H1 (cell line): ENCODE measurements at regions not wholly inside any gene's neighbourhood (a gene's known extent, or its start where the extent isn't known, plus 50 kb on each side); places are given as distances from the start of the nearest gene placed in this dataset.

Experiments used
- CTCF ChIA-PET: fragments of 300-600 bp; sonication (Branson Sonifier 250); formaldehyde crosslinking; loops from one replicate; lab custom pipeline; 2021; ENCODE audit not compliant: partially characterized antibody; lab: Charles Lee
- POLR2A ChIA-PET: fragments of 300-600 bp; sonication (Branson Sonifier 250); formaldehyde crosslinking; loops from one replicate; lab custom pipeline; 2021; ENCODE audit warnings: inconsistent platforms; ENCODE audit not compliant: partially characterized antibody; lab: Charles Lee
- DNase-seq, 2 experiments: peaks; one replicate each; pipeline versions ENCODE4 v3.0.0 to v3.0.0-alpha.2; 2010 to 2022; ENCODE audit warnings: low spot score in 2 of 2, low read depth in 1 of 2, mixed read lengths in 1 of 2
- FAIRE-seq: peaks from 2 replicates; lab custom pipeline; 2011; peaks lifted over from hg19 to GRCh38; lab: Jason Lieb, UNC
- H2AFZ ChIP-seq: 2 replicates; pipeline ENCODE4 v1.8.1; 2012; ENCODE audit warnings: low read length, inconsistent platforms
- H2AK5ac ChIP-seq: 2 replicates; pipeline ENCODE4 v1.6.1; 2013; ENCODE audit warnings: low read depth, low read length
- H2BK120ac ChIP-seq: replicated peaks from 2 replicates; pipeline ENCODE3; 2013; ENCODE audit warnings: low read depth, low read length, inconsistent platforms
- H2BK12ac ChIP-seq: 2 replicates; pipeline ENCODE4 v1.6.1; 2013; ENCODE audit warnings: low read depth, low read length
- H2BK15ac ChIP-seq: 2 replicates; pipeline ENCODE4 v1.6.1; 2013; ENCODE audit warnings: low read length
- H2BK20ac ChIP-seq: 2 replicates; pipeline ENCODE4 v1.6.1; 2013; ENCODE audit warnings: low read length
- H2BK5ac ChIP-seq: 2 replicates; pipeline ENCODE4 v1.6.1; 2013; ENCODE audit warnings: low read depth, low read length
- H3K14ac ChIP-seq: 2 replicates; pipeline ENCODE4 v1.6.1; 2013; ENCODE audit warnings: inconsistent platforms; ENCODE audit not compliant: insufficient read length
- H3K18ac ChIP-seq: 2 replicates; pipeline ENCODE4 v1.6.1; 2013; ENCODE audit warnings: low read length; ENCODE audit errors: extremely low read depth
- H3K23ac ChIP-seq: 2 replicates; pipeline ENCODE4 v1.6.1; 2013; ENCODE audit warnings: inconsistent platforms; ENCODE audit not compliant: insufficient read length
- H3K23me2 ChIP-seq: 2 replicates; pipeline ENCODE4 v1.6.1; 2013; ENCODE audit warnings: low read depth, low read length
- H3K27ac ChIP-seq: 2 replicates; pipeline ENCODE4 v1.6.1; 2011; ENCODE audit warnings: low read depth, low read length, inconsistent platforms
- H3K27me3 ChIP-seq, 4 experiments: replicated peaks in 1 of 4; 1 replicate in 1 of 4; 2 replicates in 3 of 4; pipeline versions ENCODE4 v1.6.1 to v1.8.1; 2011 to 2013; ENCODE audit warnings: low read length in 3 of 4, mild to moderate bottlenecking in 3 of 4, inconsistent platforms in 2 of 4, mixed read lengths in 2 of 4, moderate library complexity in 1 of 4; ENCODE audit not compliant: control insufficient read depth in 3 of 4, insufficient read depth in 3 of 4; ENCODE audit errors: extremely low read depth in 1 of 4
- H3K36me3 ChIP-seq, 4 experiments: 2 replicates each; pipeline versions ENCODE4 v1.6.1 to v1.8.1; 2011 to 2013; ENCODE audit warnings: mild to moderate bottlenecking in 4 of 4, low read length in 3 of 4, moderate library complexity in 2 of 4, control low read depth in 1 of 4, inconsistent platforms in 1 of 4; ENCODE audit not compliant: insufficient read depth in 4 of 4, control insufficient read depth in 2 of 4
- H3K4ac ChIP-seq: replicated peaks from 2 replicates; pipeline ENCODE3; 2013; ENCODE audit warnings: low read length, low read depth, mixed read lengths, inconsistent platforms; ENCODE audit not compliant: insufficient read length
- H3K4me1 ChIP-seq, 4 experiments: replicated peaks in 1 of 4; 1 replicate in 1 of 4; 2 replicates in 3 of 4; pipeline versions ENCODE4 v1.6.1 to v1.8.1; 2011 to 2013; ENCODE audit warnings: low read length in 3 of 4, inconsistent platforms in 2 of 4, mixed read lengths in 1 of 4; ENCODE audit not compliant: insufficient read depth in 4 of 4, control insufficient read depth in 3 of 4
- H3K4me2 ChIP-seq, 2 experiments: 2 replicates each; pipeline versions ENCODE4 v1.6.1 to v1.8.1; 2011 to 2013; ENCODE audit warnings: low read depth in 2 of 2, low read length in 2 of 2, control low read depth in 1 of 2, inconsistent platforms in 1 of 2, mild to moderate bottlenecking in 1 of 2; ENCODE audit not compliant: insufficient read depth in 1 of 2
- H3K4me3 ChIP-seq, 4 experiments: fragments of 200-600, 300-600 bp in 1 of 4; sonication (generic), shearing (Covaris generic), sonication (Bioruptor Twin) in 1 of 4; 2 replicates each; pipeline versions ENCODE4 v1.5.1 to v1.8.1; 2011 to 2016; ENCODE audit warnings: low read length in 4 of 4, low read depth in 3 of 4, control low read depth in 2 of 4, inconsistent platforms in 2 of 4, mild to moderate bottlenecking in 2 of 4, mixed read lengths in 1 of 4, moderate library complexity in 1 of 4; ENCODE audit not compliant: insufficient read depth in 2 of 4; ENCODE audit errors: extremely low read depth in 1 of 4
- H3K56ac ChIP-seq: replicated peaks from 2 replicates; pipeline ENCODE3; 2013; ENCODE audit warnings: low read depth, mild to moderate bottlenecking, mixed read lengths, low read length, inconsistent platforms; ENCODE audit not compliant: insufficient read length
- H3K79me1 ChIP-seq: 2 replicates; pipeline ENCODE4 v1.6.1; 2013; ENCODE audit warnings: low read depth, low read length, control low read depth
- H3K79me2 ChIP-seq, 2 experiments: 2 replicates each; pipeline versions ENCODE4 v1.6.1 to v1.8.1; 2012 to 2013; ENCODE audit warnings: low read length in 2 of 2, mild to moderate bottlenecking in 2 of 2, inconsistent platforms in 1 of 2; ENCODE audit not compliant: insufficient read depth in 2 of 2, control insufficient read depth in 1 of 2
- H3K9ac ChIP-seq, 4 experiments: replicated peaks in 1 of 4; 1 replicate in 1 of 4; 2 replicates in 3 of 4; pipeline versions ENCODE4 v1.6.1 to v1.8.1; 2011 to 2013; ENCODE audit warnings: low read depth in 3 of 4, low read length in 3 of 4, control low read depth in 2 of 4, mild to moderate bottlenecking in 2 of 4, moderate library complexity in 2 of 4, inconsistent platforms in 1 of 4; ENCODE audit errors: extremely low read depth in 1 of 4
- H3K9me3 ChIP-seq, 2 experiments: 2 replicates each; pipeline versions ENCODE4 v1.6.1 to v1.8.1; 2012 to 2013; ENCODE audit warnings: mild to moderate bottlenecking in 2 of 2, moderate library complexity in 2 of 2, control low read depth in 1 of 2, inconsistent platforms in 1 of 2, low read depth in 1 of 2, low read length in 1 of 2, mixed read lengths in 1 of 2; ENCODE audit not compliant: insufficient read depth in 2 of 2
- H4K20me1 ChIP-seq, 2 experiments: replicated peaks in 1 of 2; 2 replicates each; pipeline versions ENCODE3 to v1.8.1; 2011 to 2013; ENCODE audit warnings: inconsistent platforms in 2 of 2, low read length in 2 of 2, mild to moderate bottlenecking in 1 of 2; ENCODE audit not compliant: insufficient read depth in 2 of 2, control insufficient read depth in 1 of 2
- H4K5ac ChIP-seq: 2 replicates; pipeline ENCODE4 v1.6.1; 2013; ENCODE audit warnings: low read length, low read depth, mixed read lengths, inconsistent platforms; ENCODE audit not compliant: insufficient read length
- H4K8ac ChIP-seq: 2 replicates; pipeline ENCODE4 v1.8.0; 2013; ENCODE audit warnings: mild to moderate bottlenecking, moderate library complexity, low read length, inconsistent platforms; ENCODE audit not compliant: insufficient read depth; ENCODE audit errors: extremely low read depth
- H4K91ac ChIP-seq: replicated peaks from 2 replicates; pipeline ENCODE3; 2013; ENCODE audit warnings: low read length, mixed read lengths, inconsistent platforms; ENCODE audit not compliant: insufficient read length
- WGBS, 2 experiments: shearing (Covaris generic) in 1 of 2; methylation state at CpG; one replicate each; pipeline versions ENCODE4 v1.1.6 to v1.1.7; 2013 to 2015; ENCODE audit warnings: low lambda C conversion rate in 2 of 2, mixed read lengths in 2 of 2, inconsistent platforms in 1 of 2, low coverage in 1 of 2, missing lambda C conversion rate in 1 of 2; ENCODE audit not compliant: insufficient replicate concordance in 2 of 2, insufficient coverage in 1 of 2, insufficient read length in 1 of 2; ENCODE audit errors: extremely low coverage in 1 of 2, missing lambda C conversion rate in 1 of 2; 5-methylcytosine and 5-hydroxymethylcytosine counted together
- TF ChIP-seq, protein P1 (sequence below): IDR thresholded peaks from 2 replicates; pipeline ENCODE4 v1.6.1; 2011; ENCODE audit warnings: low read depth, mild to moderate bottlenecking, low read length; ENCODE audit not compliant: insufficient read depth

DNA sequence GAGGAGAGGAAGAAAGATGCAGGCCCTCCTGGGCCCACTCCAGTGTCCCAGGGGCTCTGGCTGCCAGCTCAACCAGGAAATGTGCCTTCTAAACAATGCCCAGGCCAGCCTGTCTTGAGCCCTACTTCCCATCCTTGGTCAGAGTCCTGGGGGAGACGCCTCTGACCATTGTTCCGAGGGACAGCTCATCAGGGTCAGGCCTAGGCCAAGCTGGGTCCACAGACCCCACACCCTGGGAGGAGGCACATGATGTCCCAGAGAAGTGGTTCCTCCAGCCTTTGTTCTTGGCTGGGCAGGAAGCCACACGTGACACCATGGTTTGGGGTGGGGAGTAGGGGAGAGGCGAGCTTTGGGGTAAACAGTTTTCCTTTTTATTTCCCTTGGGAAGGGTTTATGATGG lies 102.5 kb downstream of the EFNB1 start:
- FAIRE-seq, result no peak
- Histone ChIP-seq H3K27ac (no peak overlapping the region), H3K23ac (no peak overlapping the region), H2AFZ (no peak overlapping the region), H4K20me1 (no peaks in the 10 kb centered on the region), H3K56ac (no peak overlapping the region), H3K4me1 (peaks cover 0 to 3% (median 1%) of the 10 kb centered on the region in 4 experiments; a peak in 2 of 7 replicates), H3K4ac (no peak overlapping the region), H3K14ac (no peak overlapping the region), H2BK15ac (no peak overlapping the region), H3K36me3 (no peaks in the 10 kb centered on the region), H2BK120ac (no peak overlapping the region), H2BK20ac (no peak overlapping the region), H3K9ac (no peak overlapping the region), H2BK12ac (no peak overlapping the region), H3K79me2 (no peaks in the 10 kb centered on the region), H3K4me2 (no peak overlapping the region), H4K8ac (no peak overlapping the region), H3K4me3 (no peak overlapping the region), H2AK5ac (no peak overlapping the region), H3K79me1 (no peaks in the 10 kb centered on the region; the same call in 1 of the 2 replicates), H3K27me3 (no peaks in the 10 kb centered on the region), H4K5ac (no peak overlapping the region), H2BK5ac (no peak overlapping the region), H3K23me2 (no peaks in the 10 kb centered on the region), H4K91ac (no peak overlapping the region), H3K18ac (no peak overlapping the region), H3K9me3 (no peaks in the 10 kb centered on the region)
- TF ChIP-seq, protein P1, sequence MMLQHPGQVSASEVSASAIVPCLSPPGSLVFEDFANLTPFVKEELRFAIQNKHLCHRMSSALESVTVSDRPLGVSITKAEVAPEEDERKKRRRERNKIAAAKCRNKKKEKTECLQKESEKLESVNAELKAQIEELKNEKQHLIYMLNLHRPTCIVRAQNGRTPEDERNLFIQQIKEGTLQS, result no peak
- POLR2A ChIA-PET, result no interaction called here
- CTCF ChIA-PET, result interaction anchor here (0.5 to 6.1 kb wide), 5 partner anchors 9 to 163 kb away, joined by 3 to 35 read pairs (median 4); no protein-coding TSS in a partner anchor
- DNase-seq, result no peak
- 80% methylated on average over 1 of the region's 4 CpGs; no CpG with 5 or more reads in 1 of the 2 experiments for WGBS, 2 experiments
